HG03469 (cell line): ENCODE measurements at regions not wholly inside any gene's neighbourhood (a gene's known extent, or its start where the extent isn't known, plus 50 kb on each side); places are given as distances from the start of the nearest gene placed in this dataset.

Source experiments
- ATAC-seq: cut with Tn5 transposase; IDR thresholded peaks from one replicate; pipeline ENCODE4 v1.9.1; 2021; ENCODE audit warnings: mild to moderate bottlenecking, moderate library complexity, moderate number of reproducible peaks; ENCODE audit not compliant: unreplicated experiment

DNA sequence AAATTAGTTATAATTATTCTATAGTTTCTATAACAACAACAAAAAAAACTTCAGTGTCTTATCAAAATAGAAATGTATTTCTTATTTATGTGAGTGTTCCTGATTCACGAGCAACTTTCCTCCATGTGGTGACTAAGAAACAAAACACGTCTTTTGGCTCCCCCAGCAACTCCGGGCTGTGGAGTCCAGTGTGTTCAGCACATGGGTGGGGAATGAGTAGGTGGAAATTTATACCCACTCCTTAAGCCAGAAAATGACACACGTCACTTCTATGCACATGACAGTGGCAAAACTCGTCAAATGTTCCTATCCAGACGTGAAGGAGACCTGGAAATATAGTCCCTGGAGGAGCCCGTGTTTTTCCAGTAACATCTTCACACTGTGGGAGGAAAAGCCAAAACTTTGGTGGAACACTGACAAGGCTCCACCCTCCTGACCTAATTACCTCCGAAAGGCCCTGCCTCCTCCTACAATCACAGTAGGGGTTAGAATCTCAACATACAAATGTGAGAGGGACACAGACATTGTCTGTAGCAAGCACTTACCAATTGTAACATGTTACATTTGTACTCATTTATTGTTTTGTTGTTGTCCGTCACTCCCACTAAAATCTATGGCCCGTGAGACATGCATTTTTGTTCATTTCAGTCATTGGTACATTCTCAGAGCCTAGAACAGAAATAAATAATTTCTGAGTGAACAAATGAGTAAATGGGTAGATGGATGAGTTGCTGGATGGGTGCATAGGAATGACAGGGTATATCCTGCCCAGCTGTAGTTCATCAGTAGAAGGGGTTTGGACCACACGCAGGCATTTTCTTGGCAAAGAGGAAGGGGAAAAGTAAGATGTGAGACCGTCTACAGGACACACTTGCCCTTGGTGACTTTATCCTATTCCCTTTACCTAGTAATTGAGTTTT is 605.8 kb upstream of the TENM3 start:
- no peak for ATAC-seq

- no peak for ATAC-seq
Observed at GRCh38 chr4:181643466-181643865, 599.7 kb upstream of the TENM3 start.

DNA sequence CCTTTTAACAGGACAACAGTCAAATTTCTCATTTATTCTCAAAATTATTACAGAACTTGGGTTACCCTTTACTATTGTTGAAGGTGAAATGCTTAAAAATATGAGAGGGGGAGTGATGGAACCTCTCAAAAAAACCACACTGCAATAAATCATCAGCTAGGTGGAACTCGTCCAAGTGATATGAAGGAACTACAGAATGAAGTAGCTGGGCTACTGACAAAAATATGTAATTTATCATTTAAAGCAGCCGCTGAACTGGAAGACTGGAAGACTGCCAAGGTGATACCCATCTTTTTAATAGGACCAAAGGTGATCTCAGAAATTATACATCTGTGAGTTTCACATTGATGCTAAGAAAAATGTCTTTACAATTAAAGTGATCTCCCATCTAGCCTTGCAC is 597.7 kb upstream of the TENM3 start:
- ATAC-seq = no peak

DNA sequence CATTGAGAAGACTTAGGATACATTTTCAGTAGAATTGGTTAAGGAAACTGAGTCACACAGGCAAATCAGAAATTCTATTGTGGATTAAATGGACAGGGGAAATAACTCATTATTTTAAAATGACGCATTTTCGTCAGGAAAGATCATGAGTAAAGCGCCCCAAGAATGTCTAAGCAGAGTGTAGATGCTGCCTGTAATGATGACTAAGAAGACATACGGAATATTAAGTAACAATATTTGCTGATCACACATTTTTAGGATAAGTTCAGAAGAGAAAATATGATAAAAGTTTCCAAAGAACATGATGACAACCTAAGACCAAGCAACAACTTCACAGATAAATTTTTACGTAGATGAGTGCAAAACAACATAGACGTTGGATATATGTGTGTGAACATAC is 596.3 kb upstream of the TENM3 start:
- no peak for ATAC-seq

DNA sequence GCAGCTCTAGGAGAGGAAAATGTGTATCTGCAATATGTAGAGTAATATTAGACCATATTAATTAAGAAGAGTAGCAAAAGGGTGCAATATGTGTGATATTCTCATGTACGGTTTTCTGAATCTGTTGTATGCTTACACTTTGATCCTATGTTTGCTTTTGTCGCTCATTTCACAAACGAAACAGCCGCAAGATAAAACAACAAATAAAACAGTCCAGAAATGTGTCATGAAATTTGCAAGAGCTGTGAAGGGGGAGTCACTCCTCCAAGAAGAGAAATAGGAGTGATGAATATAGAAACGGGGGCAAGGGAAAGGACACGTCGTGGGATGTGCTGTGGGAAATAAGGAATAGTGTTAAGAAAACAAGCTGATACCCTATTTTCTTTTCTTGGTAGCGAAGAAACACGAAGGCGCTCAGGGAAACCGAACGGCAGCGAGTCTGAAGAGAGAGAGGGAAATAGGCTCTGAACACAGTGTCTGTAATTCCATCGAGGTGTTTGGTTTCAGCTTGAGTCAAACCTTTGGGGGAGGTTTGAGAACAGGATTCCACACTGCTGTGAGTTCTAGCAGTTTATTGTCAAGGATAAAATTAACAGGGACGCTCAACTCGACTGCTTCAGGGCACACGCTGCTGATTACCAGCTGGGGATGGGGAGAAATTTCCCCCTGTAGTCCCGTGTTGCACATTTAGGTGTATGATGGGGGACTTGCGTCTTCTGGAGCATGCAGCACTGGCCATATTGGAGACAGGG is 595.6 kb upstream of the TENM3 start:
- no peak for ATAC-seq

DNA sequence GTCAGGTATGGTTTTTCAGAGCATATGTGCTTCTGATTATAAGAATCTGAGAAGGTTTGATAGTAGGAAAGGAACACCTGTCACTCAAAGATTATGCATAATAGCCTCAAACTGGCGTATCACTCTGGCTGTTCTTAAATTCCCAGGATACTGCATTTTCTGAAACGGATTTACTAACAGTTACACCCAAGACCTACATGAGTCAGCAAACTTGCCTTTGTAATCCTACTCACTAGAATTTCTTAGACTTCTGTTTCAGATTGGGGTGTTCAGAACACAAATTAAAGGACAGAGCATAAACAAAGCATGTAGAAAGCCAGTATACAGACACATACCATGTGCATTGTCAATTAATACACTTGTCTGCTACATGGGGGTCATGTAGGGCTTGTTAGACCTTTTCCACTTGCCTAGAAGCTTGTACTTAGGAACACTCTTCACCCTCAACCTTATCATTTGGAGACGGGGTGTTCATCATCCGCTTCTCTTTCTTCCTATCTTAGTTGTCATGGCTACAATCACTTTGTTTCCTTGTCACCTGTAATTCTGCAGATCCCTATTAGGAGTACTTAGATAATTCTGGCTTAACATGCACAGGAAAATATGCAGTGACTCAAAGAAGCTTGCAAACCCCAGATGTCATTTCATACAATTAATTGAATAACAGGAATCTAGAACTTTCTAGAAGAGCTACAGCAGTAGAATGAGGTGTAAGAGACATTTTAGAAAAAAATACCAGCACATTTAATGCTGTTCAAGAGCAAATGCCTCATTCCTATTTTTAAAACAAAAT is 593.0 kb upstream of the TENM3 start:
- no peak for ATAC-seq

DNA sequence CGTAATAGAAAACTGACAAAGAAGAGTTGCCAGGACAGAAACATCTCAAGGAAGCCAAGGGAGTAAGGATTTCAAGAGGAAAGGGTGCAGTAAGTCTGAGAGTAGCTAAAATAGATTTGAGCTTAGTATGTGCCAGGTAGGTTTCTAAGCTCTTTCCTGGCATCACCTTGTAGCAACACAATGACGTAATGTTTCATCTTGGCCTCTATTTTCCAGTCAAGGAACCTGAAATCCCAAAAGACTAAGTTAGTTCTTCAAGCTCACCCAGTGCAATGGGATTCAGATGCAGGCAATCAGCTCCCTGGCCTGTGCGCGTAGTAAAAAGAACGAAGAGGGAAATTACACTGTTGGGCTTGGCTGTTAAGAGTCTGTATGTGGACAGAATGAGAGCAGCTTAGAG is 586.5 kb upstream of the TENM3 start:
- no peak for ATAC-seq

DNA sequence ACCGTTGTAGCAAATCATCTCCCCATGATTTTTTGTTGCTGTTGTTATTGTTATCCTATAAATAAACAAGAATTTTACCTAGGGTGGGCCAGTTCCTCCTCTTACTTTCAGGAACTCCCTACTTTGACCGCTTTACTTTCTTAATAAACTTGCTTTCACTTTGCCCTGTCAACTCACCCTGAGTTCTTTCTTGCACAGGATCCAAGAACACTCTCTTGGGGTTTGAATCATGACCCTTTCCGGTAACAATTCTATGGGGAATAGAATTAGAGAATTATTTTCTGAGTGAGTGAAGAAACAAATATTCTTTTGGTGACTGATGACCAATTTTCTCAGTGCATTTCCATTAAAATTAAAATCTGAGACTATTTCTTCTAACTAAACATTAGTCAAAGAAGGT is 584.0 kb upstream of the TENM3 start:
- no peak for ATAC-seq

GRCh38 chr4:181659876-181660275 is 583.3 kb upstream of the TENM3 start:
- no peak for ATAC-seq

DNA sequence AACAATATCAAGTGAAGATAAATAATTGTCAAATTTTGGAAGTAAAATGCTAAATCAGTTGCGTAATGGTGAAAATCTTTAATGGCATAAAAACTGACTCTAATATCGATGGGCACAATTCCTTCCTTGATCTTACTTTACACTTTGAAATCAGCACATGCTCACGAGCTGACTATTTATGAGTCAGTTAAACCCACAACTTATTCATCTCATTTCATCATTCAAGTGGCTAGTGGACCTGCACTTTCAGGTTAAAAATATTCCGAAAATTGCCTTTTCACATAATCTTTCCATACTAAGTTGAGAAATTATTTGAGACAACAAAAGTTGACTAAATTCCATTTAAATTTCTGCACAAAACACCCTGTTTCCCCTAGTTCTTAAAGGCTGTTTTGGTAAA is 582.1 kb upstream of the TENM3 start:
- ATAC-seq = no peak

- no peak for ATAC-seq
Observed at GRCh38 chr4:181661923-181662322, 581.3 kb upstream of the TENM3 start.

- ATAC-seq = no peak
Observed at GRCh38 chr4:181662383-181662782, 580.8 kb upstream of the TENM3 start.

- ATAC-seq = no peak
Observed at GRCh38 chr4:181670506-181670905, 572.7 kb upstream of the TENM3 start.

GRCh38 chr4:181671672-181672071 is 571.5 kb upstream of the TENM3 start:
- ATAC-seq = no peak

DNA sequence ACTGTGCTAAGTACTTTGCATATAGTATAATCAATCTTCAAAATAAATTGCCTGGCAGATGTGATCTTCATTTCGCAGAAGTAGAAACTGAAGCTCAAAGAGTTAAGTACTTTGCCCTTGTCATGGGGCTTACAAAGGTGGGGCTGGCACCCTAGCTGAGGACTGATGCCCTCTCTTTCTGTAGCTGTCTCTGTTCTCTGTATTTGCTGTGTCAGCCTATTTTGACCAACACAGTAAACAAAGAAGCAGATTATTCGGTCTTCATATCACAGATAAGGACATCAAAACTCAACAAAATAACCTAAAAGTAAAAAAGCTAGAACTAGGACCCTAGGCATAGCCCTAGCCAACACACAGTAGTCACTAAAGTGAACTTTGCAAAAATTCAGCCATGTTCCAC is 570.5 kb upstream of the TENM3 start:
- no peak for ATAC-seq

DNA sequence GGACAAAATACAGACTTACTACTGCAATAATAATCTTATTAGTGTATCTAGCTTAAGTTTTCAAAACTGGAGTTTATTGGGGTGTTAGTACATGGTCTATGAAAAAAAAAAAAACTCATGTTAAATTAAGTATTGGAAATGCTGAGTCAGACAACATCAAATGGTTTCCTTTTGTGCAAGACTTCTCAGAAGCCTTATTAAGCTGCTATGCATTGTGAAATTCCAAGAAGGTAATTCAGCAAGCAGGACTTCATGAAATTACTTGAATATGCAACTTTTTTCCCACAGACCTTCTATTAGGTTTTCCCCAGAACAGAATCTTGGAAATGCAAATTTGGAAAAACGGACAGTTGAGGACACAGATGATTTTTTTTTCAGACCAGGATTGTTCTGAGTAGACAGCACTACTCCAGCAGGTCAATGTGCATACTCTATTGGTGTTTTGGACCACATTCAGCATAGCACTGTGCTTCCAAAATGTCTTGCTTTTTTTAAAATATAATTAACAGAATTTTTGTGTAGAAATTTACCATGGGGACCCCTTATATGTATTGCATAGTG is 568.8 kb upstream of the TENM3 start:
- ATAC-seq = no peak

DNA sequence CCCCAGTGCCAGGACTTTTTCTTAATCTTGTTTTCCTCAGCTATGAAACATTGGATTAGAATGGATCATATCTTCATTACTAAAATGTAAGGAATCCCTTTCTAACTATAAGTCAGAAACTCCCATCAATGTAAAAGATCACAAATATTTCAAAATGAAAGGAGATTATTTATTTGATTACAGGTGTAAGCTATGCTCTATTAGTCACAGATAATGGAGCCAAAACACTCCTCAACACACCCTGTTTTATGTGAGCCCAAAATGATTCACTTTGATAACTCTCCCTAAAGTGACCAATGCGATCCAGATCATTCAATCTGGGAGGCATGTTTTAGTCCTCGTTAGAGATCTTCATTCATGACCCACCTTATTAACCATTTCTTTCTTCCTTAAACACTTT is 566.7 kb upstream of the TENM3 start:
- ATAC-seq = no peak

GRCh38 chr4:181677201-181677600 is 566.0 kb upstream of the TENM3 start:
- ATAC-seq = no peak

GRCh38 chr4:181677621-181678020 is 565.6 kb upstream of the TENM3 start:
- ATAC-seq = no peak

DNA sequence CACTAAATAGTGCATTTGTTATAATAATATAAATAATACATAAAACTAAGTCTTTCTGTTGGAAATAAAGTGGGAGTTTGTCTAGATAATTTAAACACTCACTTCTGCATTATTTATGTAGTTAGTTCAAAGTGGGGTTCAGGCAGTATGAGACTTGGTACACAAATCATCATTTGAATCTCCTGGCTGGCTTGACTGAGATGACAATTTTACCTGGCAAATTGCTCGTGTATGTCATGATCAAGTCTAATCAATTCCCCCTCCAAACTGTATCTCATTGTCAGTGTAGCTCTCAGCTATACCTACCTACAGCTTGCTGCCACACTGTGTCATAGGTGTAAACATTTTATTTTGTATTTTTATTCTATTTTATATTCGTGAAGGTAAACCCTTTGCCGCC is 563.4 kb upstream of the TENM3 start:
- no peak for ATAC-seq
